HG02840 (cell line): ENCODE measurements at regions not wholly inside any gene's neighbourhood (a gene's known extent, or its start where the extent isn't known, plus 50 kb on each side); places are given as distances from the start of the nearest gene placed in this dataset.

Experiments used
- ATAC-seq: cut with Tn5 transposase; IDR thresholded peaks from one replicate; pipeline ENCODE4 v1.9.1; 2021; ENCODE audit warnings: mild to moderate bottlenecking, moderate library complexity, moderate number of reproducible peaks; ENCODE audit not compliant: unreplicated experiment, low FRiP score

- ATAC-seq: no peak
Observed at GRCh38 chr2:144690771-144691170, 170.9 kb upstream of the ZEB2 start.

DNA sequence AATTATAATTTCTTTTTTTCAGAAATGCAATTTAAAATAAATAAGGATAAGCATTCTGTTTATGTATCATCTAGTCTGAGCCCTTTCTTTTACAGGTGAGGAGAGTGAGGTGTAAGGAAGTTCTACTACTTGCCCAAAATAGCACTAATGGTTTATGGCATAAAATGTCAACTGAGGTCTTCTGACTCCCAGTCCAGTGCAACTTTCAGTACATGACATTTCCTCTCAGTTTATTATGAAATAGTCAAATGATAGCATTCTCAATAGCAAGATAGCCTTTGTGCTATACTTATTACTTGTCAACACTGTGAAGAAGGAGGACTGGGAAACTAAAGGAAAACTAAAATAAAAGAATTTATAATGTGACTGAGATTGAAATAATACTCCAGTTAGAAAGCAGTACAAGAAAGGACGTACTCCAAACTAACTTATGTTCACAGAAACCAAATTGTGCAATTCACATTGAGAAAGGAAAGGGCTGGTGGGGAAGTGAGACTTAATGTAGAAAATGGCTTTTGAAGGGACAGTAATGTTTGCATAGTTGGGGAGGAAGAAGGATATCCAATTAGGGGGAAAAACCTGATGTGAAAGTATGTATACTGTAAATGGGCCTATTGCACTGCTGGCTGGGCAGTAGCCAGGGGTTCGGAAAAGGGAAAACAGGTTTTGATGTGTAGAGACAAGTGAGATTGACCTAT, 166.7 kb upstream of the ZEB2 start:
- ATAC-seq: no peak

DNA sequence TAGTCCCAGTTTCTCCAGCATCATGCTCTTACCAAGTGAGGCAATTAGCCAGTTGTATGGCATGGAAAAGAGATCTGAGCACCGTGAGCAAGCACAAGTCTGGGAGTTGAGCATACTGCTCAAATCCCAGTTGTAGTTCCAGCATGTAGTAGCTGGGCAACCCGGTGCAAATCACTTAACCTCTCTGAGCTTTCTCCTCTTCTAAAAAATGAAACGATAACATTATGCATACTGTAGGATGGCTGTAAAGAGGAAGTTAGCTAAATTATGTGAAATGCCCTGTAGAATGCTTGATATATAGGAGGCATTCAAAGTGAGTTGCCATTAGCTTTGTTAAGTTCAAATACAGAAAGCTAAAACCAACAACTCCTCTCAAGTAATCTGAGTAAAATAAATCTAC, 164.0 kb upstream of the ZEB2 start:
- ATAC-seq: no peak

GRCh38 chr2:144683107-144683753, 163.3 kb upstream of the ZEB2 start:
- ATAC-seq: no peak

- ATAC-seq: no peak
Observed at GRCh38 chr2:144682248-144682647, 162.3 kb upstream of the ZEB2 start.

GRCh38 chr2:144681389-144681788, 161.5 kb upstream of the ZEB2 start:
- ATAC-seq: no peak

DNA sequence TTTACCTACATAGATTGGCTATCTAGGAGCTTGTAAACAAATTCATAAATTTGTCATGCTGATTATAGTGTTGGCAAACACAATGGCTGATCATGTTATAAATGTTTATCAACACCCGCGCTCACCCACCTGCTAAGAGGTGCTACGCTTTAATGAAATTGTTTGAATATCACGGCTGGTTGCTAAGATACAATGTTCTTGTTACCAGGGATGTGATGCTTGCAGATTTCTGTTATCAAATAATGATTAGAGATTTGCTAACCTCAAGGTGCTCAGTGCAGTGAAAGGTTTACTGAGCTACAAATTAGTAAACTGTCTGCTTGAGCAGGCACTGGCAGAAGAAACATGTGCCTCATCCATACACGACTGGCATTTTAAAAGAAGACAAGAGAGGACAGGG, 160.0 kb upstream of the ZEB2 start:
- ATAC-seq: no peak

DNA sequence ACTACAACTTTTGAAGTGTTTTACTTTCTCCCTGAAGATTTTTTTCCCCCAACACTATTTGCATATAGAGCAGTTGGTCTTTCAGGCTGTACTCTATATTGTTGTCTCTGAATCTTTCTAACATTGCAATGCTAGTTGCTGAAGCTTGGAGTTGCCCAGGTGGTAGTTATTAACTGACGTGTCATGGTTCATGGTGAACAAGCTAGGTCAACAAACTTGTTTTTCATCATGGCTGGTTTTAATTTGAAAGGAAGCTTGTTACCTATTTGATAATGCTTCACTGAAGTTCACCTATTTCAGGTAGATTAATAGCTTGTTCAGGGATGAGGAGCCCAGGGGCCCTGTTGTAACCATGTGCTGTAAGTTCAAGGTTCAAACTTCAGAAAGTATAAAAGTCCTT, 158.8 kb upstream of the ZEB2 start:
- ATAC-seq: no peak

DNA sequence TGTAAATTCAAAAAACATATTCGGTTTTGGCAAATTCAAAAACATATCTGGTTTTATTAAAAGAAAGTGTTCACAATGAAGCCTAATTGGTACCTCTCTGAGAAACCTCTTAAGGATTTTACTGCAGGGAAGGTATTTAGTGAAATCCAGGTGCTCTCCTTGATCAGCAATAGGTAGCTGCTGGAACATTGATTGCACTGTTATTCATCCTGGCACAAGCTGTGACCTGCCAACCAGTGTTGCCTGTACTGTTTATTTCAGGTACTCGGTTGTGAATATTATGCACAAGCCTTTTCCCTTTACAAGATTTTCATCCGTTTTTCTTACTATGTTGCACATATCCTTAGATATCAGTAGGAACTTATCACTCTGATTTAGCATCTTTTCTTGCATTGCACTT, 155.8 kb upstream of the ZEB2 start:
- ATAC-seq: no peak

DNA sequence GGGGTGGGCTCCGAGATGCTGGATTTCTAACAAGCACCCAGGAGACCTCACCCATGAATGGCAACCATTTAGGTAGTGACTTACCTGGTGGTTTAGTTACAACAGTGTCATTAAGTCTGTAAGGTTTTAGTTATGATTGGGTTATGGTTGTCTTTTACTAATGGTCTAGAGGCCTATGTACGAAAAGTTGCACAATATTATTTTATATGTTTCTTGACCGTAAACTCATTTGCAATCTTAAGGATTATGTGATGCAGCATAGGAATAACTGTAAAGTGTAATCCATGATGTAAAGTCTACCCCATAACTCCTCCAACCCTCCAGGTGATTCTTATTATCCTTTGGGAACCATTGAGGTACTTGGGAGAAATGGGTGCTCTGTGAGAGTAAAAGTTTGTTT, 155.4 kb upstream of the ZEB2 start:
- no peak for ATAC-seq

DNA sequence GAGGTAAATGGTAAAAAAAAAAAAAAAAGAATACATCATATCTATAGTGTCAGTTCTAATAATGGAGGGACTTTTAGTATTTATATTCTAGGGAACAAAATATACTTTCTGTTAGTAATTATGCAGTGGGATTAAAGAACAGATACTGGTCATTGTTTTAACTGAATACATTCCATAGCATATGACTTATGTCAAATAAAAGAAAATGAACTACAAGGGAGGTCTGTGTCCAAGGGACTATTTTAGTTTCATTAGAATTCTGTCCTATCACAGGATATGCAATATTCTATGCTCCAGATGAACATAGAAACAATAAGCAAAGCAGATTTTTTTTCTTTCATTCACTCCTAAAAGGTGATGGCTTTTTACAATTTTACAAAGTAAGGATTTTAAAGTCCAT, 154.2 kb upstream of the ZEB2 start:
- no peak for ATAC-seq

- ATAC-seq: no peak
Observed at GRCh38 chr2:144673456-144673855, 153.5 kb upstream of the ZEB2 start.

- no peak for ATAC-seq
Observed at GRCh38 chr2:144671695-144672455, 152.0 kb upstream of the ZEB2 start.

- ATAC-seq: no peak
Observed at GRCh38 chr2:144670738-144671137, 150.8 kb upstream of the ZEB2 start.

GRCh38 chr2:144670080-144670479, 150.2 kb upstream of the ZEB2 start:
- no peak for ATAC-seq

- ATAC-seq: no peak
Observed at GRCh38 chr2:144669196-144669987, 149.5 kb upstream of the ZEB2 start.

- ATAC-seq: no peak
Observed at GRCh38 chr2:144668493-144669110, 148.7 kb upstream of the ZEB2 start.

- no peak for ATAC-seq
Observed at GRCh38 chr2:144666032-144666431, 146.1 kb upstream of the ZEB2 start.

- ATAC-seq: no peak
Observed at GRCh38 chr2:144663207-144663606, 143.3 kb upstream of the ZEB2 start.

- ATAC-seq: no peak
Observed at GRCh38 chr2:144660518-144661316, 140.8 kb upstream of the ZEB2 start.
